ENCODE measurements at regions not wholly inside any gene's neighbourhood (a gene's known extent, or its start where the extent isn't known, plus 50 kb on each side); places are given as distances from the start of the nearest gene placed in this dataset.

DNA sequence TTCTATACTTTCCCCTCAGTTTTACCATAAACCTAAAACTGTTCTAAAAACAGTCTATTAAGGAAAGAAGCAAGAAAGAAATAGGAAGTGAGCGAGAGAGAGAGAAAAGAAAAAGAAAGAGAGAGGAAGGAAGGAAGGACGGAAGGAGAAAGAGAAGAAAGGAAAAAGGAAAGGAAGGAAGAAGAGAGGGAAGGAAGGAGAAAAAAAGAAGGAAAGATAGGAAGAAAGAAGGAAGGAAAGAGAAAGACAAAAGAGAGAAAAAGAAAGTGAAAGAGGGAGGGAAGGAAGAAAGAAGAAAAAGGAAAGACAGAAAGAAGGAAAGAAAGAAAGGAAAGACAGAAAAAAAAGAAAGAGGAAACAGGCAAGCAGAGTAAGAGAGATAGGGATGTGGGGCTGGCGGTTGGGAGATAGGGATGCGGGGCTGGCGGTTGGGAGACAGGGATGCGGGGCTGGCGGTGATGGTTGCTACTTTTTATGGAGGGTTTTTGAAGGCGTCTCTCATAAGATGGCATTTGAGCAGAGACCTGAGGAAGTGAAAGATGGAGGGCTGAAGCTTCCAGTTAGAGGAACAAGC is 70.4 kb upstream of the IRF2BP2 start (continued):
- TF ChIP-seq ZNF619 (CRISPR knock-in tag; IDR thresholded peaks at IDR 0.05): no peak
- no peak for TF ChIP-seq FLYWCH1 (CRISPR knock-in tag; IDR thresholded peaks at IDR 0.05)
- 0 out of 2 replicates have a peak, but pooled peaks have one; percentile 10 for TF ChIP-seq NONO (IDR thresholded peaks at IDR 0.05)
- TF ChIP-seq NONO (CRISPR knock-in tag; conservative IDR thresholded peaks at IDR 0.05): no peak
- TF ChIP-seq, protein P1, sequence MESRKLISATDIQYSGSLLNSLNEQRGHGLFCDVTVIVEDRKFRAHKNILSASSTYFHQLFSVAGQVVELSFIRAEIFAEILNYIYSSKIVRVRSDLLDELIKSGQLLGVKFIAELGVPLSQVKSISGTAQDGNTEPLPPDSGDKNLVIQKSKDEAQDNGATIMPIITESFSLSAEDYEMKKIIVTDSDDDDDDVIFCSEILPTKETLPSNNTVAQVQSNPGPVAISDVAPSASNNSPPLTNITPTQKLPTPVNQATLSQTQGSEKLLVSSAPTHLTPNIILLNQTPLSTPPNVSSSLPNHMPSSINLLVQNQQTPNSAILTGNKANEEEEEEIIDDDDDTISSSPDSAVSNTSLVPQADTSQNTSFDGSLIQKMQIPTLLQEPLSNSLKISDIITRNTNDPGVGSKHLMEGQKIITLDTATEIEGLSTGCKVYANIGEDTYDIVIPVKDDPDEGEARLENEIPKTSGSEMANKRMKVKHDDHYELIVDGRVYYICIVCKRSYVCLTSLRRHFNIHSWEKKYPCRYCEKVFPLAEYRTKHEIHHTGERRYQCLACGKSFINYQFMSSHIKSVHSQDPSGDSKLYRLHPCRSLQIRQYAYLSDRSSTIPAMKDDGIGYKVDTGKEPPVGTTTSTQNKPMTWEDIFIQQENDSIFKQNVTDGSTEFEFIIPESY (CRISPR knock-in tag; IDR thresholded peaks at IDR 0.05): 0 out of 2 replicates have a peak, but pooled peaks have one; percentile 12
- TF ChIP-seq ZNF670 (CRISPR knock-in tag; IDR thresholded peaks at IDR 0.05; ENCODE audit: borderline replicate concordance): no peak
- no peak for TF ChIP-seq ZNF224 (CRISPR knock-in tag; IDR thresholded peaks at IDR 0.05)
- no peak for TF ChIP-seq CREB1 (IDR thresholded peaks at IDR 0.05)
- no peak for TF ChIP-seq CREB1 (CRISPR knock-in tag; IDR thresholded peaks at IDR 0.05)
- TF ChIP-seq ZNF556 (CRISPR knock-in tag; IDR thresholded peaks at IDR 0.05; ENCODE audit: borderline replicate concordance): no peak
- no peak for TF ChIP-seq RARG (CRISPR knock-in tag; IDR thresholded peaks at IDR 0.05; ENCODE audit: low read depth)
- no peak for TF ChIP-seq REPIN1 (CRISPR knock-in tag; IDR thresholded peaks at IDR 0.05; ENCODE audit: borderline replicate concordance, low read depth)

DNA sequence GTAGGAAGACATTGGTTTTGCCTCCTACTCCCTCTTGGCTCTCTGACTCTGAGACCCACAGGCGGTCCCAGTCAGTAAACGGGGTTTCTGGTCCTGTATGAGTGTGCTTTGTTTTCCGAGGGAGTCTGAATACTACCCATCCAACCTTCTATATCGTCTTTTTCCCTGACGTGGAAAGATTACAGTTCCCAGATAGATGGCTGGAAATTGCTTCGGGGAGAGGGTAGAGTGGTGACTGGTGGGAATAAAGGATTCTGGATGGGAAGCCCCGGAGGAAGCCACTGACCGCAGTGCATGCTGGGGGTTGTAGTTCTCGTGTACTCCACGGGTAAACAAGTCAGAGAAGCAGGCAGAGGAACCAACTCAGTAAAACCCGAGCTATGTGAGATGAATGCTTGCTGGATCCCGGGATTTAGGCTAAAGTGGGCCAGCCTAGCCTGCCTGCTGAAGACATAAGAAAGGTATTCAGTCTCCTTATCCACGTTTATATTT is 66.2 kb upstream of the IRF2BP2 start:
- 35% methylated on average over 13 of the region's 13 CpGs for WGBS (ENCODE audit: low lambda C conversion rate)
- intact Hi-C loops (cut with micrococcal nuclease; ENCODE audit: unreplicated experiment) (no loop called here), in situ Hi-C loops (cut with HindIII; ENCODE audit: extremely low pct_ligation_motif_present, low pct_unique_long_range_greater_than_20kb) (no loop called here)
- Histone ChIP-seq H3K4me3 (replicated peaks in 1 of 3; ENCODE audit: insufficient read depth in 1 of 3, low read depth in 2 of 3, low read length in 3 of 3) (0 out of 6 replicates have a peak overlapping the region, but pooled peaks of 1 of the 3 experiments have one; percentile 19), H3K4me1 (ENCODE audit: insufficient read depth, low read length) (peaks cover 28% of the 10 kb centered on the region), H3K4me2 (ENCODE audit: low read depth, low read length) (peak overlapping the region; percentile 69), H3K27ac (ENCODE audit: extremely low read length, insufficient read depth, low read length) (no peak overlapping the region), H3K36me3 (replicated peaks in 1 of 2; ENCODE audit: control insufficient read depth in 1 of 2, insufficient read depth in 2 of 2, low read length in 2 of 2) (no peaks in the 10 kb centered on the region; a peak in 1 of 5 replicates), H4K20me1 (ENCODE audit: insufficient read depth, low read length) (no peaks in the 10 kb centered on the region), H3K9ac (ENCODE audit: insufficient read depth, low read depth, low read length) (peak overlapping the region; percentile 31), H3K27me3 (ENCODE audit: control insufficient read depth in 1 of 2, insufficient read depth in 2 of 2, low read length in 2 of 2) (no peaks in the 10 kb centered on the region), H3K9me3 (ENCODE audit: low read length) (no peaks in the 10 kb centered on the region), H2AFZ (ENCODE audit: low read length) (peak overlapping the region; percentile 56), H3K79me2 (ENCODE audit: insufficient read depth, low read length) (no peaks in the 10 kb centered on the region)
- FAIRE-seq: peak; percentile 91
- BruUV-seq (replicated peaks): no TSS peak
- peak; percentile 98 for ATAC-seq
- DNase-seq (ENCODE audit: low spot score): peak; percentile 52
- POLR2A ChIA-PET: interaction anchor here (1.0 to 1.3 kb wide), 3 partner anchors 48 to 64 kb away, joined by 3 to 9 read pairs (median 4); no protein-coding TSS in a partner anchor
- CTCF ChIA-PET (ENCODE audit: low intra/inter-chr PET ratio, low total read pairs): no interaction called here
- no peak for TF ChIP-seq NR2F1 (CRISPR knock-in tag; IDR thresholded peaks at IDR 0.05)
- 0 out of 2 replicates have a peak, but pooled peaks have one; percentile 35 for TF ChIP-seq YEATS2 (CRISPR knock-in tag; IDR thresholded peaks at IDR 0.05; ENCODE audit: borderline replicate concordance)
- TF ChIP-seq ZMAT3 (CRISPR knock-in tag; conservative IDR thresholded peaks at IDR 0.05): no peak
- TF ChIP-seq MXD4 (CRISPR knock-in tag; IDR thresholded peaks at IDR 0.05): no peak
- TF ChIP-seq CREB1 (IDR thresholded peaks at IDR 0.05): no peak
- no peak for TF ChIP-seq CREB1 (CRISPR knock-in tag; IDR thresholded peaks at IDR 0.05)
- peak; percentile 46; the same call in 1 of the 2 replicates for TF ChIP-seq FOXP4 (CRISPR knock-in tag; IDR thresholded peaks at IDR 0.05)
- TF ChIP-seq MEF2D (CRISPR knock-in tag; IDR thresholded peaks at IDR 0.05): no peak
- TF ChIP-seq ZKSCAN1 (IDR thresholded peaks at IDR 0.05; ENCODE audit: low read length): no peak
- TF ChIP-seq, protein P2, sequence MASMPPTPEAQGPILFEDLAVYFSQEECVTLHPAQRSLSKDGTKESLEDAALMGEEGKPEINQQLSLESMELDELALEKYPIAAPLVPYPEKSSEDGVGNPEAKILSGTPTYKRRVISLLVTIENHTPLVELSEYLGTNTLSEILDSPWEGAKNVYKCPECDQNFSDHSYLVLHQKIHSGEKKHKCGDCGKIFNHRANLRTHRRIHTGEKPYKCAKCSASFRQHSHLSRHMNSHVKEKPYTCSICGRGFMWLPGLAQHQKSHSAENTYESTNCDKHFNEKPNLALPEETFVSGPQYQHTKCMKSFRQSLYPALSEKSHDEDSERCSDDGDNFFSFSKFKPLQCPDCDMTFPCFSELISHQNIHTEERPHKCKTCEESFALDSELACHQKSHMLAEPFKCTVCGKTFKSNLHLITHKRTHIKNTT (CRISPR knock-in tag; IDR thresholded peaks at IDR 0.05): no peak
